Myocyte (in vitro differentiated cells): ENCODE measurements at regions not wholly inside any gene's neighbourhood (a gene's known extent, or its start where the extent isn't known, plus 50 kb on each side); places are given as distances from the start of the nearest gene placed in this dataset.

Experiments used
- DNase-seq: peaks from one replicate; pipeline ENCODE4 v3.0.0-alpha.2; 2012; ENCODE audit warnings: low read depth

- no peak for DNase-seq
Measured at GRCh38 chr22:49251371-49251770, 576.3 kb downstream of the BRD1 start.

- no peak for DNase-seq
Measured at GRCh38 chr22:49247194-49247924, 580.3 kb downstream of the BRD1 start.

- no peak for DNase-seq
Measured at GRCh38 chr22:49244466-49245420, 582.9 kb downstream of the BRD1 start.

GRCh38 chr22:49243965-49244364 is 583.7 kb downstream of the BRD1 start:
- no peak for DNase-seq

- DNase-seq, result no peak
Measured at GRCh38 chr22:49243335-49243734, 584.3 kb downstream of the BRD1 start.

GRCh38 chr22:49242480-49242879 is 585.2 kb downstream of the BRD1 start:
- no peak for DNase-seq

GRCh38 chr22:49241174-49241851 is 586.4 kb downstream of the BRD1 start:
- DNase-seq, result no peak

GRCh38 chr22:49240472-49240871 is 587.2 kb downstream of the BRD1 start:
- DNase-seq, result no peak

GRCh38 chr22:49240016-49240380 is 587.7 kb downstream of the BRD1 start:
- DNase-seq, result no peak

- DNase-seq, result no peak
Measured at GRCh38 chr22:49239264-49240015, 588.2 kb downstream of the BRD1 start.

GRCh38 chr22:49238181-49239141 is 589.2 kb downstream of the BRD1 start:
- DNase-seq, result no peak

- no peak for DNase-seq
Measured at GRCh38 chr22:49237703-49238102, 590.0 kb downstream of the BRD1 start.

- DNase-seq, result no peak
Measured at GRCh38 chr22:49237279-49237678, 590.4 kb downstream of the BRD1 start.

- DNase-seq, result no peak
Measured at GRCh38 chr22:49236541-49237075, 591.1 kb downstream of the BRD1 start.

- no peak for DNase-seq
Measured at GRCh38 chr22:49235463-49236300, 592.0 kb downstream of the BRD1 start.

- no peak for DNase-seq
Measured at GRCh38 chr22:49234459-49234858, 593.2 kb downstream of the BRD1 start.

- DNase-seq, result no peak
Measured at GRCh38 chr22:49233507-49234100, 594.1 kb downstream of the BRD1 start.

- no peak for DNase-seq
Measured at GRCh38 chr22:49232319-49233067, 595.2 kb downstream of the BRD1 start.
